ENCODE measurements at regions not wholly inside any gene's neighbourhood (a gene's known extent, or its start where the extent isn't known, plus 50 kb on each side); places are given as distances from the start of the nearest gene placed in this dataset.

- ChIA-PET POLR2A (ENCODE audit: low non-redundant PET) (no interaction called here), CTCF (no interaction called here)
- BruUV-seq (replicated peaks), result no TSS peak
- DNase-seq (ENCODE audit: low spot score), result no peak
- Histone ChIP-seq H3K4me3 (ENCODE audit: low read depth, low read length, poor library complexity, severe bottlenecking) (no peak overlapping the region), H3K4me1 (ENCODE audit: insufficient read depth, low read length, poor library complexity, severe bottlenecking) (no peaks in the 10 kb centered on the region), H3K27ac (ENCODE audit: low read depth, low read length, poor library complexity, severe bottlenecking) (no peak overlapping the region), H3K27me3 (replicated peaks; ENCODE audit: insufficient read depth, low read depth, low read length, poor library complexity) (no peaks in the 10 kb centered on the region), H3K9me3 (ENCODE audit: low read depth, low read length, poor library complexity, severe bottlenecking) (no peaks in the 10 kb centered on the region), H3K36me3 (ENCODE audit: insufficient read depth, low read length, poor library complexity, severe bottlenecking) (no peaks in the 10 kb centered on the region)
- intact Hi-C loops (cut with micrococcal nuclease; ENCODE audit: unreplicated experiment), result no loop called here
- no peak for TF ChIP-seq CTCF (conservative IDR thresholded peaks at IDR 0.05; ENCODE audit: low read depth, low read length)
- TF ChIP-seq EZH2 (IDR thresholded peaks at IDR 0.05; ENCODE audit: borderline replicate concordance, low read depth, low read length, poor library complexity, severe bottlenecking), result no peak
Measured at GRCh38 chr1:232873931-232874330, 68.7 kb downstream of the MAP10 start.

GRCh38 chr1:232875536-232875935, 70.3 kb downstream of the MAP10 start:
- ChIA-PET POLR2A (ENCODE audit: low non-redundant PET) (interaction anchor here (0.5 kb wide), 1 partner anchor 1075 kb away, joined by 3 read pairs; no protein-coding TSS in a partner anchor), CTCF (no interaction called here)
- TF ChIP-seq EZH2 (IDR thresholded peaks at IDR 0.05; ENCODE audit: borderline replicate concordance, low read depth, low read length, poor library complexity, severe bottlenecking) (no peak), CTCF (conservative IDR thresholded peaks at IDR 0.05; ENCODE audit: low read depth, low read length) (no peak)
- no peak for DNase-seq (ENCODE audit: low spot score)
- H3K27me3 ChIP-seq (replicated peaks; ENCODE audit: insufficient read depth, low read depth, low read length, poor library complexity), result no peaks in the 10 kb centered on the region
- H3K4me1 ChIP-seq (ENCODE audit: insufficient read depth, low read length, poor library complexity, severe bottlenecking), result no peaks in the 10 kb centered on the region
- H3K4me3 ChIP-seq (ENCODE audit: low read depth, low read length, poor library complexity, severe bottlenecking), result no peak overlapping the region
- intact Hi-C loops (cut with micrococcal nuclease; ENCODE audit: unreplicated experiment), result no loop called here
- H3K27ac ChIP-seq (ENCODE audit: low read depth, low read length, poor library complexity, severe bottlenecking), result no peak overlapping the region
- H3K36me3 ChIP-seq (ENCODE audit: insufficient read depth, low read length, poor library complexity, severe bottlenecking), result no peaks in the 10 kb centered on the region
- no peaks in the 10 kb centered on the region for H3K9me3 ChIP-seq (ENCODE audit: low read depth, low read length, poor library complexity, severe bottlenecking)
- BruUV-seq (replicated peaks), result no TSS peak

- TF ChIP-seq CTCF (conservative IDR thresholded peaks at IDR 0.05; ENCODE audit: low read depth, low read length) (no peak), EZH2 (IDR thresholded peaks at IDR 0.05; ENCODE audit: borderline replicate concordance, low read depth, low read length, poor library complexity, severe bottlenecking) (no peak)
- H3K27me3 ChIP-seq (replicated peaks; ENCODE audit: insufficient read depth, low read depth, low read length, poor library complexity), result no peaks in the 10 kb centered on the region
- no peaks in the 10 kb centered on the region for H3K4me1 ChIP-seq (ENCODE audit: insufficient read depth, low read length, poor library complexity, severe bottlenecking)
- no peak overlapping the region for H3K27ac ChIP-seq (ENCODE audit: low read depth, low read length, poor library complexity, severe bottlenecking)
- no TSS peak for BruUV-seq (replicated peaks)
- no peaks in the 10 kb centered on the region for H3K36me3 ChIP-seq (ENCODE audit: insufficient read depth, low read length, poor library complexity, severe bottlenecking)
- ChIA-PET POLR2A (ENCODE audit: low non-redundant PET) (no interaction called here), CTCF (no interaction called here)
- no peaks in the 10 kb centered on the region for H3K9me3 ChIP-seq (ENCODE audit: low read depth, low read length, poor library complexity, severe bottlenecking)
- H3K4me3 ChIP-seq (ENCODE audit: low read depth, low read length, poor library complexity, severe bottlenecking), result no peak overlapping the region
- no peak for DNase-seq (ENCODE audit: low spot score)
- intact Hi-C loops (cut with micrococcal nuclease; ENCODE audit: unreplicated experiment), result no loop called here
Measured at GRCh38 chr1:232876506-232877364, 71.5 kb downstream of the MAP10 start.

All from A673 (cell line).